Kidney (tissue), 13 donors: ENCODE measurements at regions not wholly inside any gene's neighbourhood (a gene's known extent, or its start where the extent isn't known, plus 50 kb on each side); places are given as distances from the start of the nearest gene placed in this dataset.

Source experiments
- DNase-seq, 5 donors: peaks; one replicate each; pipeline ENCODE4 v3.0.0-alpha.2; 2013 to 2020
- FAIRE-seq: peaks from 2 replicates; lab custom pipeline; 2012; peaks lifted over from hg19 to GRCh38; lab: Jason Lieb, UNC
- H3K27ac ChIP-seq, 2 donors: one replicate each; pipeline ENCODE4 v1.7.0; 2013; ENCODE audit warnings: low read depth in 2 of 2, low read length in 2 of 2, inconsistent platforms in 1 of 2
- H3K27me3 ChIP-seq: one replicate; pipeline ENCODE4 v1.7.1; 2013; ENCODE audit warnings: low read length, inconsistent platforms; ENCODE audit not compliant: control insufficient read depth, insufficient read depth
- H3K36me3 ChIP-seq, 3 donors: one replicate each; pipeline versions ENCODE4 v1.7.0 to v1.7.1; 2013; ENCODE audit warnings: low read length in 3 of 3, control low read depth in 1 of 3, inconsistent platforms in 1 of 3; ENCODE audit not compliant: insufficient read depth in 3 of 3, control insufficient read depth in 2 of 3
- H3K4me1 ChIP-seq, 3 donors: one replicate each; pipeline versions ENCODE4 v1.7.0 to v1.7.1; 2013; ENCODE audit warnings: low read length in 3 of 3, inconsistent platforms in 1 of 3, low read depth in 1 of 3; ENCODE audit not compliant: control insufficient read depth in 2 of 3, insufficient read depth in 2 of 3
- H3K4me3 ChIP-seq, 3 donors: one replicate each; pipeline versions ENCODE4 v1.7.0 to v1.8.1; 2013; ENCODE audit warnings: low read length in 3 of 3, control low read depth in 1 of 3, inconsistent platforms in 1 of 3
- H3K9ac ChIP-seq, 3 donors: one replicate each; pipeline versions ENCODE4 v1.7.0 to v1.7.1; 2013; ENCODE audit warnings: low read length in 3 of 3, control low read depth in 1 of 3, inconsistent platforms in 1 of 3
- H3K9me3 ChIP-seq, 3 donors: one replicate each; pipeline versions ENCODE4 v1.7.0 to v1.7.1; 2013; ENCODE audit warnings: low read length in 3 of 3, control low read depth in 1 of 3, inconsistent platforms in 1 of 3; ENCODE audit not compliant: control insufficient read depth in 2 of 3, insufficient read depth in 1 of 3
- intact Hi-C: fragments of 100-400 bp; cut with DNase I; formaldehyde crosslinking; loops from one replicate; pipeline ENCODE4 v1.11.1; 2022
- TF ChIP-seq, protein P1 (sequence below): IDR thresholded peaks from 3 replicates; pipeline ENCODE4 v1.5.1; 2012; ENCODE audit warnings: mild to moderate bottlenecking, moderate library complexity, borderline replicate concordance; ENCODE audit not compliant: insufficient read depth; ENCODE audit errors: extremely low read depth
- donor health status: control.
- donor health status: control.
- donor health status: control.
- donor health status: control.
- donor health status: control.
- donor health status: DM: yes; HTN: yes; CAD: no.
- donor health status: Normal renal cell carcinoma (clear cell type).

DNA sequence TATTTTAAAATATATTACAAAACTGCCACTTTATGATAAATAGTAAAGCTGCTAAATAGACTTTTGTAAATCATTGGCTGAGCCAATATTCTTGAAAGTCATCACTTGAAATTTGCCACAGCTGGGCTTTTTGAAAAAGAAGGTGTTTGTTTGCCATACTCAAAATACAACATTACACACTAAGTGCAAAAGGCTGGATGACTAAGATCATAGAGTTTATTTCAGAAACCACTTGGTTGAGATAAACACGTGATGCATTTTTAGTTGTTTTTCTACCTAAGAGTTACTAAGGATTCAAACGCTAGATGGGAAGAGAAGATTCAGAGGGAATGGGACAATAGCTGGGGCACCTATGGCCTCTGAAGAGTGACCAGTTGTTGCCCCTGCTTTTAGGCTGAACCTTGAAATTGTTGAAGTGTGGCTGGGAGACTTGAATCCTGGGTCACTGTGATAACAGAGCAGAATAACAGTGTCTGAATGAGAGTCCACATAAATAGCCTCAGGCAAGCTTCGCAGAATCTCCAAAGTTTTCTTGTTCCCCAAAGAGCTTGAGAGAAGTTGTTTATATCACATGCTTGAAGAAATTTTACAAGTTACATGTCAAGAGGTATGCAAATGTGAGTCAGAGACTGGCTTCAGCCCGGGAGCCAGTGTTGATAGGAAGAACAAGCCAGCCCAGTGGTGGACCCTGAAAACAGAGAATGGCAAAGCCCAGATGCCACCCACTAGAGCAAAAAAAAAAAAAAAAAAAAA, 409.8 kb downstream of the GPD2 start:
- no peak overlapping the region for H3K4me3 ChIP-seq
- no peaks in the 10 kb centered on the region for H3K9me3 ChIP-seq
- H3K27me3 ChIP-seq: no peaks in the 10 kb centered on the region
- H3K9ac ChIP-seq: no peak overlapping the region
- intact Hi-C loops: no loop called here
- no peak overlapping the region for H3K27ac ChIP-seq
- H3K4me1 ChIP-seq: no peaks in the 10 kb centered on the region
- FAIRE-seq (no peak), DNase-seq (no peak)
- H3K36me3 ChIP-seq: no peaks in the 10 kb centered on the region
- TF ChIP-seq, protein P1, sequence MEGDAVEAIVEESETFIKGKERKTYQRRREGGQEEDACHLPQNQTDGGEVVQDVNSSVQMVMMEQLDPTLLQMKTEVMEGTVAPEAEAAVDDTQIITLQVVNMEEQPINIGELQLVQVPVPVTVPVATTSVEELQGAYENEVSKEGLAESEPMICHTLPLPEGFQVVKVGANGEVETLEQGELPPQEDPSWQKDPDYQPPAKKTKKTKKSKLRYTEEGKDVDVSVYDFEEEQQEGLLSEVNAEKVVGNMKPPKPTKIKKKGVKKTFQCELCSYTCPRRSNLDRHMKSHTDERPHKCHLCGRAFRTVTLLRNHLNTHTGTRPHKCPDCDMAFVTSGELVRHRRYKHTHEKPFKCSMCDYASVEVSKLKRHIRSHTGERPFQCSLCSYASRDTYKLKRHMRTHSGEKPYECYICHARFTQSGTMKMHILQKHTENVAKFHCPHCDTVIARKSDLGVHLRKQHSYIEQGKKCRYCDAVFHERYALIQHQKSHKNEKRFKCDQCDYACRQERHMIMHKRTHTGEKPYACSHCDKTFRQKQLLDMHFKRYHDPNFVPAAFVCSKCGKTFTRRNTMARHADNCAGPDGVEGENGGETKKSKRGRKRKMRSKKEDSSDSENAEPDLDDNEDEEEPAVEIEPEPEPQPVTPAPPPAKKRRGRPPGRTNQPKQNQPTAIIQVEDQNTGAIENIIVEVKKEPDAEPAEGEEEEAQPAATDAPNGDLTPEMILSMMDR: no peak

GRCh38 chr2:156852210-156852609, 405.3 kb upstream of the GALNT5 start:
- FAIRE-seq (no peak), DNase-seq (no peak)
- TF ChIP-seq, protein P1: no peak
- Histone ChIP-seq H3K9me3 (no peaks in the 10 kb centered on the region), H3K4me1 (no peaks in the 10 kb centered on the region), H3K27me3 (no peaks in the 10 kb centered on the region), H3K36me3 (no peaks in the 10 kb centered on the region), H3K27ac (no peak overlapping the region), H3K9ac (no peak overlapping the region), H3K4me3 (no peak overlapping the region)
- intact Hi-C loops: no loop called here

- no peak overlapping the region for H3K4me3 ChIP-seq
- TF ChIP-seq, protein P1: no peak
- FAIRE-seq (no peak), DNase-seq (no peak)
- H3K4me1 ChIP-seq: no peaks in the 10 kb centered on the region
- no peak overlapping the region for H3K27ac ChIP-seq
- no peaks in the 10 kb centered on the region for H3K36me3 ChIP-seq
- intact Hi-C loops: no loop called here
- no peaks in the 10 kb centered on the region for H3K9me3 ChIP-seq
- no peaks in the 10 kb centered on the region for H3K27me3 ChIP-seq
- H3K9ac ChIP-seq: no peak overlapping the region
These were observed 404.8 kb upstream of the GALNT5 start for GRCh38 chr2:156852681-156853080.

DNA sequence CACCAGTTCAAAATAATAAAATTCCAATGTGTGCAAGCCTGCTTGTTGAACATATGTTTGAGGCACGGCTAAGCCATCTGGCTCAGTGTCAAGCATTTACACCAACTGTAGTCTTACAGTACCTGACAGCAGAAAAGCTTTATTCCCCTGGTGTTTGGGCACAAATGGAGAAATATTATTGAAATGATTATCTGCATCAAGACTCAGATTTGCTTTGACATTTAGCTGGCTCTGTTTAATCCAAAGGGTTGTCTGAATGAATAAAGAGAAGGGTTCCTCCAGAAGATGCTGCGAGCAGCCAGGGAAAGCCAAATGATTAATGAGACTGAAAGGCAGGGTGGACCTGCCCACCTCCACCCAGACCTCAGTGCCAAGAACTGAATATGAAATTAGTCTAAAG, 393.2 kb upstream of the GALNT5 start:
- intact Hi-C loops: no loop called here

More for the DNA sequence above, 393.2 kb upstream of the GALNT5 start:
- Histone ChIP-seq H3K9me3 (no peaks in the 10 kb centered on the region), H3K9ac (no peak overlapping the region), H3K4me1 (no peaks in the 10 kb centered on the region), H3K27ac (no peak overlapping the region), H3K36me3 (no peaks in the 10 kb centered on the region), H3K4me3 (no peak overlapping the region), H3K27me3 (no peaks in the 10 kb centered on the region)
- FAIRE-seq (no peak), DNase-seq (no peak)
- TF ChIP-seq, protein P1: no peak
